BLaER1 treated with 17β-estradiol and CSF1 and Interleukin-3, amounts not matched to agents 10 nM and 100 nM (cell line): ENCODE measurements at regions not wholly inside any gene's neighbourhood (a gene's known extent, or its start where the extent isn't known, plus 50 kb on each side); places are given as distances from the start of the nearest gene placed in this dataset.
A peak's percentile ranks its signal among the peaks of the same experiment; 100 is the strongest.

Experiments
- H3K27ac ChIP-seq, 11 experiments: shearing (Covaris generic); formaldehyde crosslinking; 2 replicates each; pipeline ENCODE4 v1.8.1; 2022
- H3K27me3 ChIP-seq, 11 experiments: shearing (Covaris generic); formaldehyde crosslinking; 2 replicates each; pipeline ENCODE4 v1.8.1; 2022
- H3K36me3 ChIP-seq, 11 experiments: shearing (Covaris generic); formaldehyde crosslinking; 2 replicates each; pipeline ENCODE4 v1.8.1; 2022
- H3K4me1 ChIP-seq, 10 experiments: shearing (Covaris generic); formaldehyde crosslinking; 2 replicates each; pipeline ENCODE4 v1.8.1; 2022
- H3K4me2 ChIP-seq, 11 experiments: shearing (Covaris generic); formaldehyde crosslinking; 2 replicates each; pipeline ENCODE4 v1.8.1; 2022
- H3K4me3 ChIP-seq, 10 experiments: shearing (Covaris generic); formaldehyde crosslinking; 2 replicates each; pipeline ENCODE4 v1.8.1; 2022
- H3K9ac ChIP-seq, 11 experiments: shearing (Covaris generic); formaldehyde crosslinking; 2 replicates each; pipeline ENCODE4 v1.8.1; 2022
- H3K9me3 ChIP-seq, 11 experiments: shearing (Covaris generic); formaldehyde crosslinking; replicated peaks in 1 of 11; 2 replicates each; pipeline ENCODE4 v1.8.1; 2022
- H4K20me1 ChIP-seq, 11 experiments: shearing (Covaris generic); formaldehyde crosslinking; 2 replicates each; pipeline ENCODE4 v1.8.1; 2022
- Cebpa-rat ChIP-seq, 11 experiments: shearing (Covaris generic); IDR thresholded peaks; 2 replicates each; pipeline ENCODE4 v1.8.1; 2022

DNA sequence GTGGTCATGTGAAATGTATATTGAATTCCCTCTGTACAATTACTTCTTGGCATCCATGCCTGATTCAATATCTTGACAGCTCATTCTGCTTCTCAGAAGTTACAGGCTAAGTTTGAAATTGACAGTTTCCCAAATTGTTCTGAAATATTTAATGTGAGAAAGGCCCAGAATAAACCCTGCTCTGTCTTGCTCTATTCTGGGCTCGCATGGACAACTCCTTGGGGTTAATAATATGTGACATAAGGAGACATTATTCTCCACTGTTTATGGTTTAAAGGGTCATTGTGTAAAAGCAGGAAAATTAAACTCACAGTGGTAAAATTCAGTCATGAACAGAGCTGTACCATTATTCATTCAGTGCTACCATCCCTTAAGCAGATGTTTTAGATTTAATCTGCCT lies 160.7 kb upstream of the CNTNAP5 start:
- Histone ChIP-seq H3K27me3 (no peaks in the 10 kb centered on the region), H3K4me2 (no peak overlapping the region), H3K4me3 (no peak overlapping the region), H3K9ac (no peak overlapping the region), H3K9me3 (peaks cover 5 to 21% (median 11%) of the 10 kb centered on the region in 11 experiments; a peak in 20 of 22 replicates), H3K4me1 (no peaks in the 10 kb centered on the region), H4K20me1 (no peaks in the 10 kb centered on the region), H3K36me3 (no peaks in the 10 kb centered on the region), H3K27ac (no peak overlapping the region)
- no peak for TF ChIP-seq Cebpa-rat (IDR thresholded peaks at IDR 0.05)

GRCh38 chr2:123870206-123870880 lies 154.7 kb upstream of the CNTNAP5 start:
- H3K9ac ChIP-seq = no peak overlapping the region
- H3K4me1 ChIP-seq = no peaks in the 10 kb centered on the region
- no peaks in the 10 kb centered on the region for H3K36me3 ChIP-seq
- no peak overlapping the region for H3K27ac ChIP-seq
- H3K4me3 ChIP-seq = no peak overlapping the region
- TF ChIP-seq Cebpa-rat (IDR thresholded peaks at IDR 0.05) = no peak
- no peaks in the 10 kb centered on the region for H3K27me3 ChIP-seq
- peaks cover 7 to 19% (median 12%) of the 10 kb centered on the region in 11 experiments; a peak in 19 of 22 replicates for H3K9me3 ChIP-seq
- no peaks in the 10 kb centered on the region for H4K20me1 ChIP-seq
- no peak overlapping the region for H3K4me2 ChIP-seq

DNA sequence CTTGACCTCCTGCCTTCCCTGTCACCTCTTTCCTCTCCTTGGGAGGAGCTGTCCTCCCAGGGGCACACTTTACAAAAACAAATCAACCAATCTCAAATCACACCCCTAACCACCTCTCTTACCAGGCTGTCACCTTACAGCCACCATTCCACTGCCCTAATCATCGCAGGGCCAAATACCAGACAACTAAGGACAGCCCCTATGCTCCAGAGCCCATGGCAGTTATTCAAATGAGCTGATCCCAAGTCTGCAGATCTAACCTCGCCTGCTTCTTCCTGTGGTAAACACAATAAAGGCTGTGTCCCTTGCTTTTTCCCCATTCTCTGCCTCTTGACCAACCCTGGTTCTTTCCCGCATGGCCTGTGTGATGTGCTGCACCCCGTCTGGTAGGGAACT lies 154.2 kb upstream of the CNTNAP5 start:
- H3K27ac ChIP-seq = no peak overlapping the region
- H3K9me3 ChIP-seq = peaks cover 7 to 19% (median 12%) of the 10 kb centered on the region in 11 experiments; a peak in 19 of 22 replicates
- no peak overlapping the region for H3K4me2 ChIP-seq
- no peak overlapping the region for H3K4me3 ChIP-seq
- no peaks in the 10 kb centered on the region for H4K20me1 ChIP-seq
- TF ChIP-seq Cebpa-rat (IDR thresholded peaks at IDR 0.05) = no peak
- H3K4me1 ChIP-seq = no peaks in the 10 kb centered on the region
- H3K27me3 ChIP-seq = no peaks in the 10 kb centered on the region
- no peaks in the 10 kb centered on the region for H3K36me3 ChIP-seq
- no peak overlapping the region for H3K9ac ChIP-seq

GRCh38 chr2:123890148-123890547 lies 134.9 kb upstream of the CNTNAP5 start:
- no peaks in the 10 kb centered on the region for H3K36me3 ChIP-seq
- no peaks in the 10 kb centered on the region for H3K4me1 ChIP-seq
- no peaks in the 10 kb centered on the region for H3K27me3 ChIP-seq
- H3K27ac ChIP-seq = no peak overlapping the region
- no peak overlapping the region for H3K4me2 ChIP-seq
- TF ChIP-seq Cebpa-rat (IDR thresholded peaks at IDR 0.05) = no peak
- peaks cover 35 to 51% (median 42%) of the 10 kb centered on the region in 11 experiments for H3K9me3 ChIP-seq
- H3K9ac ChIP-seq = no peak overlapping the region
- no peaks in the 10 kb centered on the region for H4K20me1 ChIP-seq
- H3K4me3 ChIP-seq = no peak overlapping the region

DNA sequence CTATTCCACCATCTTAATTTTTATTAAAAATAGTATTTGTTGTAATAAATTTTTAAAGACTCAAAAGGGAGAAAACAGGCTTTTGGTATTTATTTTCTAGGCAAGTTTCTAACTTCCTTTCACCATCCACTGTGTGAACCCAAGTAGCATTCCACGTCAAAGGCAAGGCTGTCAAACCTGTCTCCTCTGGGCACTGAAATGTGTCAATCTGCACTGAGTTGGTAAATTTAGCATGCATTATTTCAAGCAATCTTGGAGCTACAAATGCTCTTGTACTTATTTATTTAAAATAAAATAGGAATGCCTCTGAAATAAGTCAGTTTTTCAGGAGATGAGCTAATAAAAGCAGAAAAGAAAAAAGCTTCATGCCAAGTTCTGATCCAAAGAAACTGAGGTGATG lies 130.9 kb upstream of the CNTNAP5 start:
- no peaks in the 10 kb centered on the region for H4K20me1 ChIP-seq
- H3K4me3 ChIP-seq = no peak overlapping the region
- H3K36me3 ChIP-seq = no peaks in the 10 kb centered on the region
- no peak overlapping the region for H3K4me2 ChIP-seq
- no peaks in the 10 kb centered on the region for H3K4me1 ChIP-seq
- H3K27me3 ChIP-seq = no peaks in the 10 kb centered on the region
- no peak for TF ChIP-seq Cebpa-rat (IDR thresholded peaks at IDR 0.05)
- no peak overlapping the region for H3K9ac ChIP-seq
- H3K27ac ChIP-seq = no peak overlapping the region
- peaks cover 33 to 50% (median 41%) of the 10 kb centered on the region in 11 experiments for H3K9me3 ChIP-seq

GRCh38 chr2:123895651-123896050 lies 129.4 kb upstream of the CNTNAP5 start:
- Histone ChIP-seq H3K27me3 (no peaks in the 10 kb centered on the region), H4K20me1 (no peaks in the 10 kb centered on the region), H3K4me2 (no peak overlapping the region), H3K9ac (no peak overlapping the region), H3K36me3 (no peaks in the 10 kb centered on the region), H3K4me1 (no peaks in the 10 kb centered on the region), H3K9me3 (peaks cover 25 to 40% (median 30%) of the 10 kb centered on the region in 11 experiments), H3K27ac (no peak overlapping the region), H3K4me3 (no peak overlapping the region)
- no peak for TF ChIP-seq Cebpa-rat (IDR thresholded peaks at IDR 0.05)

GRCh38 chr2:123901256-123901655 lies 123.8 kb upstream of the CNTNAP5 start:
- no peak overlapping the region for H3K27ac ChIP-seq
- no peak overlapping the region for H3K4me3 ChIP-seq
- H3K9me3 ChIP-seq = peaks cover 15 to 32% (median 23%) of the 10 kb centered on the region in 11 experiments
- H3K4me2 ChIP-seq = no peak overlapping the region
- no peaks in the 10 kb centered on the region for H4K20me1 ChIP-seq
- H3K9ac ChIP-seq = no peak overlapping the region
- no peaks in the 10 kb centered on the region for H3K27me3 ChIP-seq
- H3K4me1 ChIP-seq = no peaks in the 10 kb centered on the region
- H3K36me3 ChIP-seq = 0 out of 22 replicates have a peak, but pooled peaks cover 0 to 4% (median 0%) of the 10 kb centered on the region in 11 experiments
- no peak for TF ChIP-seq Cebpa-rat (IDR thresholded peaks at IDR 0.05)

GRCh38 chr2:123906361-123906760 lies 118.7 kb upstream of the CNTNAP5 start:
- H3K27me3 ChIP-seq = no peaks in the 10 kb centered on the region
- H3K4me2 ChIP-seq = no peak overlapping the region
- H3K9ac ChIP-seq = no peak overlapping the region
- H3K36me3 ChIP-seq = 0 out of 22 replicates have a peak, but pooled peaks cover 0 to 3% (median 0%) of the 10 kb centered on the region in 11 experiments
- H3K9me3 ChIP-seq = peaks cover 6 to 17% (median 11%) of the 10 kb centered on the region in 11 experiments; a peak in 21 of 22 replicates
- no peak overlapping the region for H3K4me3 ChIP-seq
- no peak overlapping the region for H3K27ac ChIP-seq
- H3K4me1 ChIP-seq = peaks cover 0 to 7% (median 0%) of the 10 kb centered on the region in 10 experiments; a peak in 6 of 20 replicates
- TF ChIP-seq Cebpa-rat (IDR thresholded peaks at IDR 0.05) = no peak
- no peaks in the 10 kb centered on the region for H4K20me1 ChIP-seq

DNA sequence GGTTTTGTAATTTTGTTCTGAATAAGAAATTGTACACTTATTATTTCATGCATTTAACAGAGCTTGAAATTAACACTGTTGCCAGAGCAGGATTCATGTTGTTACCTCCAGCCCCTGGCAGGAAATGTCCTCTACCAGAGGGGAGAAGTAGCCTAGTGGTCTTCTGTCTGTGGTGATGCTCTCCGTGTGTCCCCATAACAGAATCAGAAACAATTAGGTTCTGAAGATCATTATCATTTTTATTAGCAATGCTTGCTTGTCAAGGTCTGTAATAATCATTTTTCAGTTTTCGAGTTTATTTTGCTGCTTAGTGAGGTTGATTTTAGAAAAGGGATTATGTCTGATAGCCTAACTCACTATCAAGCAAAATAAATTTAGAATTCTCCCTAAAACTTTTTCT lies 116.6 kb upstream of the CNTNAP5 start:
- peaks cover 0 to 7% (median 0%) of the 10 kb centered on the region in 11 experiments; a peak in 1 of 22 replicates for H3K9me3 ChIP-seq
- peaks cover 7 to 28% (median 18%) of the 10 kb centered on the region in 10 experiments; a peak in 17 of 20 replicates for H3K4me1 ChIP-seq
- no peaks in the 10 kb centered on the region for H3K27me3 ChIP-seq
- no peak overlapping the region for H3K27ac ChIP-seq
- no peak overlapping the region for H3K4me2 ChIP-seq
- TF ChIP-seq Cebpa-rat (IDR thresholded peaks at IDR 0.05) = no peak
- no peaks in the 10 kb centered on the region for H4K20me1 ChIP-seq
- H3K36me3 ChIP-seq = no peaks in the 10 kb centered on the region
- H3K4me3 ChIP-seq = no peak overlapping the region
- no peak overlapping the region for H3K9ac ChIP-seq

DNA sequence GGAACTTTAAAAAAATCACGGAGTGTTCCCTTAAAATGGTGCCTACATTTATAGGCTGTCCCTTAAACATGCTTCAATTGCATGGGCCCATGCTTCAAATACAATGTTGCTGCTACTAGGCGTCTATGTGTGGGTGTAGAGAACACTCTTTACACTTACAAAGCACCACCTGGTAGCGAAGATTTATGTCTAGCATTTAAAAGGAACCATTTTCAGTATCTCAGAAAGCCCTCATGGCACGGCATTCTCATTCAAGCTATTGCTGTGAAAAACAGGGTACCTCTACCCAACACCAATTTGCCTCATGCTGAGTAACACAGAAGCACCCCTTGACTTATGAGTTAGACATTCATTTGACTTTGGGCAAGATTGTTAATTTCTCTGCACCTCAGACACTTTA lies 112.9 kb upstream of the CNTNAP5 start:
- Histone ChIP-seq H3K9me3 (no peaks in the 10 kb centered on the region), H4K20me1 (no peaks in the 10 kb centered on the region), H3K9ac (0 out of 22 replicates have a peak overlapping the region, but pooled peaks of 2 of the 11 experiments have one; percentile 2 to 32), H3K27me3 (no peaks in the 10 kb centered on the region), H3K4me2 (peak overlapping the region in 10 of 11 experiments; percentile 25 to 76 (median 64); a peak in 18 of 22 replicates), H3K4me1 (peaks cover 19 to 64% (median 45%) of the 10 kb centered on the region in 10 experiments), H3K36me3 (no peaks in the 10 kb centered on the region), H3K4me3 (peak overlapping the region in 5 of 10 experiments; percentile 0 to 44 (median 38); a peak in 8 of 20 replicates), H3K27ac (no peak overlapping the region)
- no peak for TF ChIP-seq Cebpa-rat (IDR thresholded peaks at IDR 0.05)
